KMS-11 (cell line): ENCODE measurements at regions not wholly inside any gene's neighbourhood (a gene's known extent, or its start where the extent isn't known, plus 50 kb on each side); places are given as distances from the start of the nearest gene placed in this dataset.

ENCODE experiments used
- H2AFZ ChIP-seq: fragments of 200-600 bp; sonication (generic); 2 replicates; pipeline ENCODE4 v1.6.1; 2016; ENCODE audit warnings: antibody characterized with exemption, mixed run types, low read depth
- H3K27ac ChIP-seq: fragments of 200-600 bp; sonication (generic); 2 replicates; pipeline ENCODE4 v1.6.1; 2016; ENCODE audit warnings: mild to moderate bottlenecking, mixed run types
- H3K27me3 ChIP-seq: fragments of 200-600 bp; sonication (generic); 2 replicates; pipeline ENCODE4 v1.6.1; 2017; ENCODE audit warnings: mild to moderate bottlenecking, low read depth, mixed run types, moderate library complexity; ENCODE audit not compliant: insufficient read depth
- H3K36me3 ChIP-seq: fragments of 200-600 bp; sonication (generic); 2 replicates; pipeline ENCODE4 v1.6.1; 2017; ENCODE audit warnings: mild to moderate bottlenecking, mixed run types; ENCODE audit not compliant: insufficient read depth
- H3K4me1 ChIP-seq: fragments of 200-600 bp; sonication (generic); 2 replicates; pipeline ENCODE4 v1.6.1; 2016; ENCODE audit warnings: mild to moderate bottlenecking, low read depth, mixed run types; ENCODE audit not compliant: poor library complexity, severe bottlenecking
- H3K4me2 ChIP-seq: fragments of 200-600 bp; sonication (generic); 2 replicates; pipeline ENCODE4 v1.7.0; 2016; ENCODE audit warnings: mild to moderate bottlenecking, mixed run types
- H3K4me3 ChIP-seq: fragments of 200-600 bp; sonication (generic); IDR thresholded peaks from 2 replicates; pipeline ENCODE4 v1.6.1; 2017; ENCODE audit warnings: low read depth, low read length, mixed read lengths; ENCODE audit not compliant: insufficient read depth
- H3K79me2 ChIP-seq: fragments of 200-600 bp; sonication (generic); 2 replicates; pipeline ENCODE4 v1.6.1; 2016; ENCODE audit warnings: low read depth, mixed run types; ENCODE audit not compliant: insufficient read depth
- H3K9ac ChIP-seq: fragments of 200-600 bp; sonication (generic); 2 replicates; pipeline ENCODE4 v1.6.1; 2016; ENCODE audit warnings: mild to moderate bottlenecking, mixed run types
- H4K20me1 ChIP-seq: fragments of 200-600 bp; sonication (generic); 2 replicates; pipeline ENCODE4 v1.6.1; 2016; ENCODE audit warnings: mild to moderate bottlenecking, mixed run types; ENCODE audit not compliant: insufficient read depth
- TF ChIP-seq, protein P1 (sequence below): fragments of 200-600 bp; sonication (generic); conservative IDR thresholded peaks from 2 replicates; pipeline ENCODE4 v1.6.1; 2017; ENCODE audit warnings: low read depth, mild to moderate bottlenecking, antibody characterized with exemption, low read length, moderate library complexity, mixed read lengths

DNA sequence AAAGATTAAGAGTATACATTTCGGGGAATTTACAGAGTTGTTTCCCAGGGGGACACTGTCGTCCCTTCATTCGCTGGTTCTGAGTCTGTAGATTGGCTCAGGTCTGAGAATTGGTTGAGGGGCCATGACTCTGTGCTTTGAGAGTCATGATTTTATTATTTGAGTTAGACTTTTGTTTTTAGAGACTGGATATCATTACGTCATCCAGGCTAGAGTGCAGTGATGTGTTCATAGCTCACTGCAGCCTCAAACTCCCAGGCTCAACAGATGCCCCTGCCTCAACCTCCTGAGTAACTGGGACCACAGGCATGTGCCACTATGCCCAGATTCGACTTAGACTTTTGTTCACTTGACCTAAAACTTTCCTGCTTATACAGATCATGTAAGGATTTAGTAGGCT, 112.3 kb upstream of the C14orf180 start:
- TF ChIP-seq, protein P1, sequence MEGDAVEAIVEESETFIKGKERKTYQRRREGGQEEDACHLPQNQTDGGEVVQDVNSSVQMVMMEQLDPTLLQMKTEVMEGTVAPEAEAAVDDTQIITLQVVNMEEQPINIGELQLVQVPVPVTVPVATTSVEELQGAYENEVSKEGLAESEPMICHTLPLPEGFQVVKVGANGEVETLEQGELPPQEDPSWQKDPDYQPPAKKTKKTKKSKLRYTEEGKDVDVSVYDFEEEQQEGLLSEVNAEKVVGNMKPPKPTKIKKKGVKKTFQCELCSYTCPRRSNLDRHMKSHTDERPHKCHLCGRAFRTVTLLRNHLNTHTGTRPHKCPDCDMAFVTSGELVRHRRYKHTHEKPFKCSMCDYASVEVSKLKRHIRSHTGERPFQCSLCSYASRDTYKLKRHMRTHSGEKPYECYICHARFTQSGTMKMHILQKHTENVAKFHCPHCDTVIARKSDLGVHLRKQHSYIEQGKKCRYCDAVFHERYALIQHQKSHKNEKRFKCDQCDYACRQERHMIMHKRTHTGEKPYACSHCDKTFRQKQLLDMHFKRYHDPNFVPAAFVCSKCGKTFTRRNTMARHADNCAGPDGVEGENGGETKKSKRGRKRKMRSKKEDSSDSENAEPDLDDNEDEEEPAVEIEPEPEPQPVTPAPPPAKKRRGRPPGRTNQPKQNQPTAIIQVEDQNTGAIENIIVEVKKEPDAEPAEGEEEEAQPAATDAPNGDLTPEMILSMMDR, result no peak
- H3K4me1 ChIP-seq, result no peaks in the 10 kb centered on the region
- no peak overlapping the region for H3K9ac ChIP-seq
- no peak overlapping the region for H3K27ac ChIP-seq
- peaks cover 7% of the 10 kb centered on the region; the same call in 1 of the 2 replicates for H3K27me3 ChIP-seq
- no peaks in the 10 kb centered on the region for H3K79me2 ChIP-seq
- no peaks in the 10 kb centered on the region for H3K36me3 ChIP-seq
- H3K4me2 ChIP-seq, result no peak overlapping the region
- no peaks in the 10 kb centered on the region for H4K20me1 ChIP-seq
- H2AFZ ChIP-seq, result no peak overlapping the region
- H3K4me3 ChIP-seq, result no peak overlapping the region

DNA sequence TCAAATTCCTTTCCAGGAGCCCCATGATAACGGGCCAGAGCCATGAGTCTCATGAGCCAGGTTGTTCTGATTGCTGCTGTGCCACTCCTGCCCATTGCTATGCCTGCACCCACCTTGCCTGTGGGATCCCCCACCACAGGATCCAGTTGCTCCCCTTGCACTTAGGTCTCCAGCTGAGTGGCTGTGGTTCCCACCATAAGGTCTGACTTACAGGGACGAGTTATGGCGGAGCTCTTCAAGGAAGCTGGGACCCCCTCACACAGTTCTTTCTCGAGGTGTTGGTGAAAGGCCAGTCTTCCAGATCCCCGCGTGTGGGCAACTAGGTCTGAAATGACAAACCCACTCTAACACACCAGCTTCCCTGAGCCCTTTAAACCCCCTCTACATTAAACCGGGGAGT, 111.9 kb upstream of the C14orf180 start:
- no peaks in the 10 kb centered on the region for H4K20me1 ChIP-seq
- peaks cover 7% of the 10 kb centered on the region; the same call in 1 of the 2 replicates for H3K27me3 ChIP-seq
- H3K9ac ChIP-seq, result no peak overlapping the region
- H3K4me3 ChIP-seq, result no peak overlapping the region
- H2AFZ ChIP-seq, result no peak overlapping the region
- no peaks in the 10 kb centered on the region for H3K36me3 ChIP-seq
- no peak overlapping the region for H3K4me2 ChIP-seq
- no peaks in the 10 kb centered on the region for H3K4me1 ChIP-seq
- no peak overlapping the region for H3K27ac ChIP-seq
- TF ChIP-seq, protein P1, result no peak
- H3K79me2 ChIP-seq, result no peaks in the 10 kb centered on the region

DNA sequence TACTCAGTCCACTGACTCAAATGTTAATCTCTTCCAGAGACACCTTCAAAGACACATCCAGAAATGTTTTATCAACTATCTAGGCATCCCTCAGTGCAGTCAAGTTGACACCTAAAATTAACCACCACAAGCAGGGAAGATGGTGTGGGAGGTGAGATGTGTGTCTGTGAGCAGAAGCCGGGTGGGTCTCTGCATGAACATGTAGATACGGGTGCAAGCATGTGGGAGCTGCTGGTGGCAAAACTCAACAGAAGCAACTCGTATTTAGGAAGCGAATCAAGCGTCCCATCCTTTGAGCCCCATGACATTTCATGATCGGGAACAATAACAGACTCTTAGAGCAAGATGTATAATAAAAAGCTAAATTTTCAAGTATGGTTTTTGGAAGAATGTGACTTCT, 110.0 kb upstream of the C14orf180 start:
- no peaks in the 10 kb centered on the region for H3K79me2 ChIP-seq
- no peak overlapping the region for H3K4me2 ChIP-seq
- H3K36me3 ChIP-seq, result no peaks in the 10 kb centered on the region
- TF ChIP-seq, protein P1, result no peak
- no peak overlapping the region for H2AFZ ChIP-seq
- H3K4me1 ChIP-seq, result no peaks in the 10 kb centered on the region
- no peak overlapping the region for H3K27ac ChIP-seq
- H3K4me3 ChIP-seq, result no peak overlapping the region
- peaks cover 10% of the 10 kb centered on the region; the same call in 1 of the 2 replicates for H3K27me3 ChIP-seq
- no peak overlapping the region for H3K9ac ChIP-seq
- no peaks in the 10 kb centered on the region for H4K20me1 ChIP-seq

DNA sequence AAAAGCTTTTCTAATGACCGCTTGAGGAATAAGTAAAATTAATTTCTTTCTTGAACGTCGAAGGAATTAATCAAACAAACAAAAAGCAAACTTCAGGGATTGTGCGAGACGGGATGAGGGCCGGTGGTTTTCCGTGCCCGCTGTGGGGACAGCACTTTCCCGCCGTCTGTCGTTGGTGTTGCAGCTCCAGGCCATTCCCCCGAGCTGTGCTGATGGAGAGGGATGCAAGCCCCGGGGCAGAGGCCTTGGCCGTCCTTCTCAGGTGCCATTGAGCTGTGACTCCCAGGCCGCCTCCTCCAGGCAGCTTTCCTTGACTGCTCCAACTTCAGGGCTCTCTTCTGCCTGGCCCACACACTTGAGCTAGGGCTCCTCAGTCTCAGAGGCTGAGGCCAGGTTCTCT, 109.0 kb upstream of the C14orf180 start:
- Histone ChIP-seq H3K79me2 (no peaks in the 10 kb centered on the region), H3K4me1 (no peaks in the 10 kb centered on the region), H3K36me3 (no peaks in the 10 kb centered on the region), H3K4me2 (no peak overlapping the region), H3K27ac (no peak overlapping the region), H3K4me3 (no peak overlapping the region), H4K20me1 (no peaks in the 10 kb centered on the region), H3K9ac (no peak overlapping the region), H3K27me3 (peaks cover 13% of the 10 kb centered on the region; the same call in 1 of the 2 replicates), H2AFZ (no peak overlapping the region)
- TF ChIP-seq, protein P1, result no peak
